AG04450 (cell line): ENCODE measurements at regions not wholly inside any gene's neighbourhood (a gene's known extent, or its start where the extent isn't known, plus 50 kb on each side); places are given as distances from the start of the nearest gene placed in this dataset.

Source experiments
- CTCF ChIA-PET: fragments of 300-600, 350-600 bp; formaldehyde crosslinking; extraction: SDS; loops from one replicate; lab custom pipeline; 2022; ENCODE audit warnings: antibody characterized with exemption, inconsistent platforms; lab: Charles Lee
- POLR2A ChIA-PET: fragments of 350-600 bp; formaldehyde crosslinking; extraction: SDS; loops from one replicate; lab custom pipeline; 2021; ENCODE audit warnings: antibody characterized with exemption, inconsistent platforms; lab: Yijun Ruan, JAX
- DNase-seq: peaks from one replicate; pipeline ENCODE4 v3.0.0-alpha.2; 2011; ENCODE audit warnings: low read depth, low spot score
- H3K27ac ChIP-seq: one replicate; pipeline ENCODE4 v1.5.1; 2012; ENCODE audit warnings: low read depth, low read length, control low read depth
- H3K27me3 ChIP-seq: one replicate; pipeline ENCODE4 v1.6.0; 2012; ENCODE audit warnings: low read length; ENCODE audit not compliant: control insufficient read depth, insufficient read depth
- H3K4me3 ChIP-seq: 2 replicates; pipeline ENCODE4 v1.5.1; 2011; ENCODE audit warnings: mild to moderate bottlenecking, low read depth, low read length, control low read depth
- H3K9me3 ChIP-seq: 2 replicates; pipeline ENCODE4 v1.5.1; 2012; ENCODE audit warnings: low read length; ENCODE audit not compliant: control insufficient read depth, insufficient read depth
- TF ChIP-seq, protein P1 (sequence below): IDR thresholded peaks from 2 replicates; pipeline ENCODE4 v1.5.1; 2011; ENCODE audit warnings: low read depth, low read length, control low read depth, inconsistent platforms

- DNase-seq: no peak
- TF ChIP-seq, protein P1, sequence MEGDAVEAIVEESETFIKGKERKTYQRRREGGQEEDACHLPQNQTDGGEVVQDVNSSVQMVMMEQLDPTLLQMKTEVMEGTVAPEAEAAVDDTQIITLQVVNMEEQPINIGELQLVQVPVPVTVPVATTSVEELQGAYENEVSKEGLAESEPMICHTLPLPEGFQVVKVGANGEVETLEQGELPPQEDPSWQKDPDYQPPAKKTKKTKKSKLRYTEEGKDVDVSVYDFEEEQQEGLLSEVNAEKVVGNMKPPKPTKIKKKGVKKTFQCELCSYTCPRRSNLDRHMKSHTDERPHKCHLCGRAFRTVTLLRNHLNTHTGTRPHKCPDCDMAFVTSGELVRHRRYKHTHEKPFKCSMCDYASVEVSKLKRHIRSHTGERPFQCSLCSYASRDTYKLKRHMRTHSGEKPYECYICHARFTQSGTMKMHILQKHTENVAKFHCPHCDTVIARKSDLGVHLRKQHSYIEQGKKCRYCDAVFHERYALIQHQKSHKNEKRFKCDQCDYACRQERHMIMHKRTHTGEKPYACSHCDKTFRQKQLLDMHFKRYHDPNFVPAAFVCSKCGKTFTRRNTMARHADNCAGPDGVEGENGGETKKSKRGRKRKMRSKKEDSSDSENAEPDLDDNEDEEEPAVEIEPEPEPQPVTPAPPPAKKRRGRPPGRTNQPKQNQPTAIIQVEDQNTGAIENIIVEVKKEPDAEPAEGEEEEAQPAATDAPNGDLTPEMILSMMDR: no peak
- Histone ChIP-seq H3K27me3 (no peaks in the 10 kb centered on the region), H3K4me3 (no peak overlapping the region), H3K9me3 (no peaks in the 10 kb centered on the region), H3K27ac (no peak overlapping the region)
- POLR2A ChIA-PET: no interaction called here
- CTCF ChIA-PET: no interaction called here
Measured at GRCh38 chr2:168402531-168402930, 53.5 kb upstream of the CERS6 start.

DNA sequence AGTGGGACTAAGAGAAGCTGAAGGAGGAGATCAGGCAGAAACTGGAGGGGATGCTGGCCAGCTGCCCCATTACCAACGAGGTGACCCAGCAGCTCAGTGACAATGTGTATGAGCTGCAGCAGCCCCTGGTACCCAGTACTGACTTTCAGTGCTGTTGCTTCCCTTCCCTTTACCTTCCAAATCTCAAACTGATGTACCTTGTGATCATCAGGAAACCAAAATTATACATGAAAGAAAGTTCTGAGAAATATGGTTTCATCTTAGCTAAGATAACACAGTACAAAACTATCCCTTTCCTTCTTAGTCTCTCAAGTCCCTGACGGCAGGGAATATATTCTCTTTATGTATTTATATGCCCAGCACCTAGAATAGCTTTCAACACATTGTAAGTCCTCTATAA lies 52.3 kb upstream of the CERS6 start:
- Histone ChIP-seq H3K9me3 (no peaks in the 10 kb centered on the region), H3K4me3 (no peak overlapping the region), H3K27me3 (no peaks in the 10 kb centered on the region), H3K27ac (no peak overlapping the region)
- TF ChIP-seq, protein P1: no peak
- DNase-seq: no peak
- CTCF ChIA-PET: no interaction called here
- POLR2A ChIA-PET: no interaction called here

- CTCF ChIA-PET: no interaction called here
- POLR2A ChIA-PET: no interaction called here
Measured at GRCh38 chr2:168404764-168405163, 51.3 kb upstream of the CERS6 start.

More at GRCh38 chr2:168404764-168405163, 51.3 kb upstream of the CERS6 start:
- Histone ChIP-seq H3K27ac (no peak overlapping the region), H3K4me3 (no peak overlapping the region), H3K27me3 (no peaks in the 10 kb centered on the region), H3K9me3 (no peaks in the 10 kb centered on the region)
- TF ChIP-seq, protein P1: no peak
- DNase-seq: no peak
